ENCODE measurements at regions not wholly inside any gene's neighbourhood (a gene's known extent, or its start where the extent isn't known, plus 50 kb on each side); places are given as distances from the start of the nearest gene placed in this dataset.
"Not testable (repeated sequence)": the region's sequence is repeated elsewhere in the genome, so short reads cannot be mapped to it uniquely, and the experiment has no call there.

GRCh38 chr3:84365563-84366278 is 593.1 kb upstream of the CADM2 start:
- H3K27ac Mint-ChIP-seq; H3K36me3 Mint-ChIP-seq; H3K4me1 Mint-ChIP-seq; DNase-seq (ENCODE audit: low spot score in 2 of 2); ATAC-seq; H3K4me3 Mint-ChIP-seq: not testable (repeated sequence)
- H3K9me3 Mint-ChIP-seq: peaks cover 25% of the 10 kb centered on the region

All from stimulated activated effector memory CD8-positive, alpha-beta T cell treated with anti-CD3 and anti-CD28 coated beads, Interleukin-12 subunit alpha, Interleukin-12 subunit beta, amount 100 ng/mL, for 72 hours (primary cell).